Stimulated activated CD4-positive, alpha-beta T cell treated with anti-CD3 and anti-CD28 coated beads, Interleukin-12 subunit alpha, Interleukin-12 subunit beta, amount 100 ng/mL, for 24 hours (primary cell): ENCODE measurements at regions not wholly inside any gene's neighbourhood (a gene's known extent, or its start where the extent isn't known, plus 50 kb on each side); places are given as distances from the start of the nearest gene placed in this dataset.
"Not testable (repeated sequence)": the region's sequence is repeated elsewhere in the genome, so short reads cannot be mapped to it uniquely, and the experiment has no call there.

ENCODE experiments used
- DNase-seq, 2 experiments: peaks; one replicate each; pipeline ENCODE4 v3.0.0-alpha.2; 2020; ENCODE audit warnings: low read depth in 2 of 2

- no peak for DNase-seq
Observed at GRCh38 chr2:58620896-58621295, 379.8 kb upstream of the FANCL start.

- no peak for DNase-seq
Observed at GRCh38 chr2:58620093-58620492, 379.0 kb upstream of the FANCL start.

- no peak for DNase-seq
Observed at GRCh38 chr2:58616961-58617360, 375.8 kb upstream of the FANCL start.

GRCh38 chr2:58614219-58614618, 373.1 kb upstream of the FANCL start:
- no peak for DNase-seq

- no peak for DNase-seq
Observed at GRCh38 chr2:58612973-58613372, 371.8 kb upstream of the FANCL start.

- no peak for DNase-seq
Observed at GRCh38 chr2:58609326-58609725, 368.2 kb upstream of the FANCL start.

- no peak for DNase-seq
Observed at GRCh38 chr2:58608146-58608545, 367.0 kb upstream of the FANCL start.

- DNase-seq, result no peak
Observed at GRCh38 chr2:58607448-58607847, 366.3 kb upstream of the FANCL start.

GRCh38 chr2:58606799-58607198, 365.7 kb upstream of the FANCL start:
- DNase-seq, result no peak

- DNase-seq, result no peak
Observed at GRCh38 chr2:58604096-58604495, 363.0 kb upstream of the FANCL start.

GRCh38 chr2:58601017-58601416, 359.9 kb upstream of the FANCL start:
- DNase-seq, result no peak

- no peak for DNase-seq
Observed at GRCh38 chr2:58598171-58598570, 357.0 kb upstream of the FANCL start.

GRCh38 chr2:58595714-58596113, 354.6 kb upstream of the FANCL start:
- no peak for DNase-seq

- no peak for DNase-seq
Observed at GRCh38 chr2:58594762-58595161, 353.6 kb upstream of the FANCL start.

GRCh38 chr2:58594175-58594574, 353.1 kb upstream of the FANCL start:
- no peak for DNase-seq

GRCh38 chr2:58586178-58586577, 345.1 kb upstream of the FANCL start:
- DNase-seq, result not testable (repeated sequence)

- no peak for DNase-seq
Observed at GRCh38 chr2:58585233-58585632, 344.1 kb upstream of the FANCL start.

- DNase-seq, result no peak
Observed at GRCh38 chr2:58584606-58585118, 343.5 kb upstream of the FANCL start.

- DNase-seq, result no peak
Observed at GRCh38 chr2:58578276-58578675, 337.2 kb upstream of the FANCL start.

- DNase-seq, result no peak
Observed at GRCh38 chr2:58574873-58575272, 333.7 kb upstream of the FANCL start.

GRCh38 chr2:58572731-58573130, 331.6 kb upstream of the FANCL start:
- no peak for DNase-seq

GRCh38 chr2:58571181-58571852, 330.2 kb upstream of the FANCL start:
- no peak for DNase-seq

- no peak for DNase-seq
Observed at GRCh38 chr2:58569475-58570185, 328.5 kb upstream of the FANCL start.
